BE2C (cell line): ENCODE measurements at regions not wholly inside any gene's neighbourhood (a gene's known extent, or its start where the extent isn't known, plus 50 kb on each side); places are given as distances from the start of the nearest gene placed in this dataset.

Experiments used
- DNase-seq: peaks from one replicate; pipeline ENCODE4 v3.0.0-alpha.2; 2020
- H3K27me3 ChIP-seq: fragments of 250-450 bp; sonication (Bioruptor Pico); 2 replicates; pipeline ENCODE4 v1.5.1; 2020; ENCODE audit warnings: mild to moderate bottlenecking
- H3K36me3 ChIP-seq: fragments of 250-450 bp; sonication (Bioruptor Pico); 2 replicates; pipeline ENCODE4 v1.5.1; 2020; ENCODE audit warnings: mild to moderate bottlenecking
- H3K4me1 ChIP-seq: fragments of 250-450 bp; sonication (Bioruptor Pico); 2 replicates; pipeline ENCODE4 v1.5.1; 2020
- H3K4me3 ChIP-seq: 2 replicates; pipeline ENCODE4 v1.5.1; 2011; ENCODE audit warnings: low read depth, low read length
- H3K9me3 ChIP-seq: fragments of 250-450 bp; sonication (Bioruptor Pico); 2 replicates; pipeline ENCODE4 v1.5.1; 2020
- TF ChIP-seq, protein P1 (sequence below): IDR thresholded peaks from 2 replicates; pipeline ENCODE4 v1.5.1; 2012; ENCODE audit warnings: mild to moderate bottlenecking, low read depth, low read length

DNA sequence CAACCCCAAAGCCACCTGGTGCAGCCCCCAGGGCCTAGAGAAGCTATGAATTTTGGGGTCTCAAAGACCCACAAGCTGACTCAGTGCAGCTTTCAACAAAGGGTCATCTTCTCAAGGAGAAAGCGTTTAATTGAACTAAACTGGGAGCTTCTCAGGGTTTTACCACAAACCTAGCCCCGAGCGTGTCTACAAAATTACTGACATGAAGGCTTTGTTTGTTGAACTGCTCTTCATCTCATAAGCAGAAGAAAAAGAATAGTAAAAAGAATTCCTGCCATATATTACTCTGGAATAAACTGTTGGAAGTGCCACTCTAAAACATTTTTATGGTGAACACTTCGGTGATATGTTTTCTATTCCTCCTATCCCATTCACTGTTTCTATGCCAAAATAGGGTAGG, 50.8 kb upstream of the INCENP start:
- no peaks in the 10 kb centered on the region for H3K36me3 ChIP-seq
- no peak for DNase-seq
- TF ChIP-seq, protein P1, sequence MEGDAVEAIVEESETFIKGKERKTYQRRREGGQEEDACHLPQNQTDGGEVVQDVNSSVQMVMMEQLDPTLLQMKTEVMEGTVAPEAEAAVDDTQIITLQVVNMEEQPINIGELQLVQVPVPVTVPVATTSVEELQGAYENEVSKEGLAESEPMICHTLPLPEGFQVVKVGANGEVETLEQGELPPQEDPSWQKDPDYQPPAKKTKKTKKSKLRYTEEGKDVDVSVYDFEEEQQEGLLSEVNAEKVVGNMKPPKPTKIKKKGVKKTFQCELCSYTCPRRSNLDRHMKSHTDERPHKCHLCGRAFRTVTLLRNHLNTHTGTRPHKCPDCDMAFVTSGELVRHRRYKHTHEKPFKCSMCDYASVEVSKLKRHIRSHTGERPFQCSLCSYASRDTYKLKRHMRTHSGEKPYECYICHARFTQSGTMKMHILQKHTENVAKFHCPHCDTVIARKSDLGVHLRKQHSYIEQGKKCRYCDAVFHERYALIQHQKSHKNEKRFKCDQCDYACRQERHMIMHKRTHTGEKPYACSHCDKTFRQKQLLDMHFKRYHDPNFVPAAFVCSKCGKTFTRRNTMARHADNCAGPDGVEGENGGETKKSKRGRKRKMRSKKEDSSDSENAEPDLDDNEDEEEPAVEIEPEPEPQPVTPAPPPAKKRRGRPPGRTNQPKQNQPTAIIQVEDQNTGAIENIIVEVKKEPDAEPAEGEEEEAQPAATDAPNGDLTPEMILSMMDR = no peak
- no peak overlapping the region for H3K4me3 ChIP-seq
- H3K27me3 ChIP-seq = no peaks in the 10 kb centered on the region
- H3K9me3 ChIP-seq = no peaks in the 10 kb centered on the region
- no peaks in the 10 kb centered on the region for H3K4me1 ChIP-seq

- Histone ChIP-seq H3K9me3 (no peaks in the 10 kb centered on the region), H3K36me3 (no peaks in the 10 kb centered on the region), H3K4me3 (no peak overlapping the region), H3K27me3 (no peaks in the 10 kb centered on the region), H3K4me1 (no peaks in the 10 kb centered on the region)
- TF ChIP-seq, protein P1 = no peak
- no peak for DNase-seq
These were observed 52.4 kb upstream of the INCENP start for GRCh38 chr11:62071408-62071807.

DNA sequence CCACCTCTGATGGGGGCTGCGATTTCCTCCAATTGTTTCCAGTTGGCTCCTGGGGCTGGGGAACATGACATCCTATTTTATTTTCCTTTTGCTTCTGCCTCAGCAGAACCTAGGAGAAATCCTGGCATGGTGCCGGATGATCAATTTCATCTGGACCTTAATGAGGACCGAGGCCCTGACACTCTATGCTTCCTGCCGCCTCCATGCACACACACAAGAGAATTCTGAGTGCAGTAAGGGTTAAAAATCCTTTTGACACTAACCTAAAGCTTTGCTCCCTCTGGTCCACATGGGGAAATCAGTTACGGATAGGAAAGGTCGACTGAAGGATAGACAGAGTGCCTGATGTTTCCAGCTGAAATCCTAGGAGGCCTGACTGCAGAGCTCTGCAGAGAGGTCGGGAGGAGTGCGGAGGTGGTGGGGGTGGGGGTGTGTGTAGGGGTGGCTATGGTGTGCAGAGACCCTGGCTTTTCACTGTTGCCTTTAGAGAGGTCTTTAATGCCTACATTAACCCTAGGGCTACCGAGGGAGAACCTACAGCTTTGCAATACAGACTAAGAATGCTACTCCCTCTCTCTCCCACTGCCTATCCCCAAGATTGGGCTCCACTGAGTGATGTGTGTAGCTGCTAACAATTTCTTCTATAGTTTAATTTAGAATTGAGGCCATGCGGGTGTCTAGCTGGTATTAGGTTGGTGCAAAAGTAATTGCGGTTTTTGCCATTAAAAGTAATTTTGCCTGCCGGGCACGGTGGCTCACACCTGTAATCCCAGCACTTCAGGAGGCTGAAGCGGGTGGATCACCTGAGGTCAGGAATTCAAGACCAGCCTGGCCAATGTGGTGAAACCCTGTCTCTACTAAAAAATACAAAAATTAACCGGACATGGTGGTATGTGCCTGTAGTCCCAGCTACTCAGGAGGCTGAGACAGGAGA, 53.6 kb upstream of the INCENP start:
- H3K36me3 ChIP-seq = no peaks in the 10 kb centered on the region
- DNase-seq = no peak
- H3K27me3 ChIP-seq = no peaks in the 10 kb centered on the region
- no peaks in the 10 kb centered on the region for H3K4me1 ChIP-seq
- TF ChIP-seq, protein P1 = no peak
- H3K4me3 ChIP-seq = no peak overlapping the region
- no peaks in the 10 kb centered on the region for H3K9me3 ChIP-seq

DNA sequence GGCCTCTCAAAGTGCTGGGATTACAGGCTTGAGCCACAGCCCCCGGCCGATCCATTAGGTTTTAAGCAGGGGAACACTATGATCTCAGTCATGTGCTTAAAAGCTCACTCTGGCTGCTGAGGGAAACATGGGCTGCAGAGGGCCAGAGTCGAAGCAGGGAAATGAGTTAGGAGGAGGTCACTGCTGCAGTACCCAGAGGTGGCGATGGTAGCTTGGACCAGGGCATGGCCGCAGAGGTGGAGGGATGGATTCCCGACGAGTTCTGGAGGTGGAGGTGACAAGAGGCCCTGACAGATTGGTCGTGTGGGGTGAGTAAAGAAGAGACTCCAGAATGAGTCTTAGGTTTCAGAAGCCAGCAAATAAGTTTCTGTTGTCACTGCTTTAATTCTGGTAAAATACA, 54.4 kb upstream of the INCENP start:
- TF ChIP-seq, protein P1 = no peak
- Histone ChIP-seq H3K4me1 (no peaks in the 10 kb centered on the region), H3K27me3 (no peaks in the 10 kb centered on the region), H3K9me3 (no peaks in the 10 kb centered on the region), H3K4me3 (no peak overlapping the region), H3K36me3 (no peaks in the 10 kb centered on the region)
- DNase-seq = no peak

- TF ChIP-seq, protein P1 = no peak
- no peak for DNase-seq
- no peaks in the 10 kb centered on the region for H3K27me3 ChIP-seq
- no peaks in the 10 kb centered on the region for H3K4me1 ChIP-seq
- no peaks in the 10 kb centered on the region for H3K36me3 ChIP-seq
- H3K4me3 ChIP-seq = no peak overlapping the region
- no peaks in the 10 kb centered on the region for H3K9me3 ChIP-seq
These were observed 55.1 kb upstream of the INCENP start for GRCh38 chr11:62068730-62069129.

DNA sequence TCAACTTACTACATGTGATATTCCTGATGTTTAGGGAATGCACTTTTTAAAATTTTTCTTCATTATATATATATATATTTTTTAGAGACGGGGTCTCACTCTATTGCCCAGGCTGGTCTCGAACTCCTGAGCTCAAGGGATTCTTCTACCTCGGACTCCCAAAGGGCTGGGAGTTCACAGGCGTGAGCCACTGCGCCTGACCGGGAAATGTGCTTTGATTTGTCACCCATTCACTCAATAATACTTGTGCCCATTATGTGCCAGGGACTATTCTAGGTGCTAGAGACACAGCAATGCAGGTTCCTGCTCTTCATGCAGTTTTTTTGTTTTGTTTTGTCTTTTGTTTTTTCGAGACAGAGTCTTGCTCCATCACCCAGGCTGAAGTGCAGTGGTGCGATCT, 56.1 kb upstream of the INCENP start:
- Histone ChIP-seq H3K4me3 (no peak overlapping the region), H3K4me1 (no peaks in the 10 kb centered on the region), H3K9me3 (no peaks in the 10 kb centered on the region), H3K27me3 (no peaks in the 10 kb centered on the region), H3K36me3 (no peaks in the 10 kb centered on the region)
- no peak for DNase-seq
- TF ChIP-seq, protein P1 = no peak
